Thoracic aorta (tissue), 2 donors: ENCODE measurements at regions not wholly inside any gene's neighbourhood (a gene's known extent, or its start where the extent isn't known, plus 50 kb on each side); places are given as distances from the start of the nearest gene placed in this dataset.
"Not testable (repeated sequence)": the region's sequence is repeated elsewhere in the genome, so short reads cannot be mapped to it uniquely, and the experiment has no call there.

ENCODE experiments used
- ATAC-seq: fragments of 150-250 bp; one replicate; pipeline ENCODE4 v1.8.0; 2017; ENCODE audit warnings: low read depth; ENCODE audit not compliant: insufficient number of reproducible peaks, low FRiP score
- DNase-seq: peaks from one replicate; pipeline ENCODE4 v3.0.0-alpha.2; 2020; ENCODE audit warnings: low spot score
- H3K27ac ChIP-seq, 2 donors: fragments of 200-600 bp; sonication (generic); 1 replicate in 1 of 2; 2 replicates in 1 of 2; pipeline ENCODE4 v1.5.1; 2016; ENCODE audit warnings: mild to moderate bottlenecking in 2 of 2, moderate library complexity in 2 of 2
- H3K27me3 ChIP-seq: fragments of 200-600 bp; sonication (generic); replicated peaks from 2 replicates; pipeline ENCODE4 v1.6.0; 2016; ENCODE audit warnings: mild to moderate bottlenecking; ENCODE audit not compliant: insufficient read depth
- H3K36me3 ChIP-seq: fragments of 200-600 bp; sonication (generic); one replicate; pipeline ENCODE4 v1.5.1; 2016
- H3K4me1 ChIP-seq, 2 donors: fragments of 200-600 bp; sonication (generic); 1 replicate in 1 of 2; 2 replicates in 1 of 2; pipeline versions ENCODE4 v1.5.1 to v1.6.0; 2016; ENCODE audit warnings: low read depth in 2 of 2, mild to moderate bottlenecking in 1 of 2; ENCODE audit not compliant: control insufficient read depth in 1 of 2
- H3K4me3 ChIP-seq: fragments of 200-600 bp; sonication (generic); 2 replicates; pipeline ENCODE4 v1.5.1; 2016; ENCODE audit warnings: mild to moderate bottlenecking
- H3K9me3 ChIP-seq: fragments of 200-600 bp; sonication (generic); 2 replicates; pipeline ENCODE4 v1.5.1; 2016

DNA sequence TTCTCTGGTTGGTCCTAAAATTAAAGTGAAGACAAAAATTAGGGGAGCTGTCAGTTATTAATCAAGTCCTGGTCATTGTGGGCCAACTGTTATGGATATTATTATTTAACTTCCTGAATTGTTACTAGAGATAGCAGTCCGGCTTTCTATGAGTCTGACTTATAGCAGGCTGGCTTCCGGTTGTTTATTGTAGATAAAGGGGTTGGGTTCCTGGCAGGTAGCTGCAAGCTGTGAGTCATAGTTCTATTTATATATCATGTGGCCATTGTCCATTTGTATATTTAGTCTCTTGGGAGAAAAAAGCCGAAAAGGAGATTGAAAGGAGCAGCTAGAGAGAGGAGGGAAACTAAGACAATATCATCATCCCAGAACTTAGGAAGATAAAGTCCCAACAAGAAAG lies 2668.0 kb upstream of the TPTE start:
- not testable (repeated sequence) for H3K4me1 ChIP-seq, H3K4me3 ChIP-seq, H3K27me3 ChIP-seq, H3K36me3 ChIP-seq, DNase-seq, H3K27ac ChIP-seq, H3K9me3 ChIP-seq, ATAC-seq

DNA sequence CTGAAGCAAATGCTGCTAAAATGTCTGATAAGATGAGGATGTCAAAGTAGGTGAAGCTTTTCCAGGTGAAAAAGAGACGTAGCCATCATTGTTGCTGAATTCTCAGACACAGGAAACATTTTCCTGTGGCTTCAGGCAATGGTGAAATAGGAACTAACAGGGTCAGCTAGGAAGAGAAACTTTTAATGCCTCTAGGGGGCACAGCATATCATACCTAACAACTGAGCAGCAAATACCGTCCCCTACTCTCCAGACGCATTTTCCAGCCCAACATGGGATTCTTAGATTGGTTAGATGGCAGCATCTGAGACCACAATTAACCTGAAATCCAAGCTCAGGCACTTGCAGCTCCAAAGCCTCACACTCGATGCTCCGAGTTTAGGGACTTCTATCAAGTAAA lies 2667.5 kb upstream of the TPTE start:
- not testable (repeated sequence) for H3K4me1 ChIP-seq, DNase-seq, H3K27me3 ChIP-seq, H3K36me3 ChIP-seq, H3K4me3 ChIP-seq, H3K27ac ChIP-seq, ATAC-seq, H3K9me3 ChIP-seq
